NOMO-1 treated with DMSO at 0.1 percent for 48 hours (cell line): ENCODE measurements at regions not wholly inside any gene's neighbourhood (a gene's known extent, or its start where the extent isn't known, plus 50 kb on each side); places are given as distances from the start of the nearest gene placed in this dataset.

ENCODE experiments used
- DNase-seq: peaks from one replicate; lab custom pipeline; 2025; ENCODE audit not compliant: unreplicated experiment; lab: John Stamatoyannopoulos, UW

DNA sequence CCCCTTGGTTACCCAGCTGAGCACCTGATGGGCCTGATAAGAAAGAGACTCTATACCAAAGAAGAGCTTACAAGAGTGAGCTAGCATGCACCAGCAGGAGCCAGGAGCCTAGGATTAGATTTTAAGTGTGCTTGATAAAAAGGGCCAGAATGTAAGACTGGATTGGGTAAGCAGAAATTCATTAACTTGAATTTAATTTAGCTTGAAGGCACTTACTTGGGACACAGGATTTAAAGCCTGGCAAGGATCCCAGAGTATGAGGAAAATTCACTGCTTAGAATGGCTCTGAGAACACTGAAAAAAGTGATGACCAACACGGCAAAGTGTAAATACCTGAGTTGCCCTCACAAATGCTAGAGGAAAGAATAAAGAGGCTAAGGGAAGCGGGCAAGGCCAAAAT lies 91.3 kb upstream of the RBBP8 start:
- DNase-seq = no peak

GRCh38 chr18:22844190-22844589 lies 88.9 kb upstream of the RBBP8 start:
- DNase-seq = no peak

DNA sequence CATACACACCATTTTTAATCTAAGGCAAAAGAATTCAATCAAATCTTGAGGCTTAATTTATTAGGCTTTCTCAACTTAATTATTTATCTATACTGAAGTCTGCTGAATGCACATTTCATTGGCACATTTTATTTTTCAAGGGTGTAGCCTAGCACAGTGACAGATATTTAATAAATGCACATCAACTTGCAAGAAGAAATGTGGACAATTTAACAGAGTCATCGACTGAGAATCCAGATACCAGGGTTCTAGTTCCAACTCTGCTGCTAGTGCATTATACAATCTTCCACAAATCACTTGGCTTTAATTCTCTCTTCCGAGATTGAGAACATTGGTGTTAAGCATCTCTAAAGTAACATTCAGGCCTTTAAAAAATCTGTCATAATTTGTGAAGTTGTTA lies 88.5 kb upstream of the RBBP8 start:
- DNase-seq = no peak

DNA sequence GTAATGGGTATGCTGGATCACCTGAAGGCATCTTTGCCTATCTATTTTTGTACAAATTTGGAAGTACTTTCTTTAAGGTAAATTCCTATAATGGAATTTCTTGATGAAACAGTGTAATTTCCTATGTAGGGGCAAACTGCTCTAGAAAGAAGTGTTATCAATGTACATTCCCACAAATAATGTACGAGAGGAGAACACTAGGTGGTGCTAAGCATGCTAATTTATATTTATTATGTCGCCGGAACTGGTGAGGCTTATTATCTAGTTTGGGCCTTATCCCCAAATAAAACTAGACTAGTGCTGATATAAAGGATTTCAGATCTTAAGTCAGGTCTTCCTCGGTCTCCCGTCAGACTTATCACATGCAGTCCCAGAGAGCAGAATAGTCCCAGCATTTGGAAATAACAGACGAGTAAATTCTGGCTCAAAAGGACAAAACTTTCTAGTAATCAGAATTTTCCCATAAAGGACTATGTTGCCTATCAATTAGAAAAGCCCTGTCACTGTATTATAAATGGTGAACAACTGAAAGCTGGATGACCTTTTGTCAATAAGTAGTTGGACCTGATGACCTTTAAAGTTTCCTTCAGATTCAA lies 86.9 kb upstream of the RBBP8 start:
- no peak for DNase-seq

DNA sequence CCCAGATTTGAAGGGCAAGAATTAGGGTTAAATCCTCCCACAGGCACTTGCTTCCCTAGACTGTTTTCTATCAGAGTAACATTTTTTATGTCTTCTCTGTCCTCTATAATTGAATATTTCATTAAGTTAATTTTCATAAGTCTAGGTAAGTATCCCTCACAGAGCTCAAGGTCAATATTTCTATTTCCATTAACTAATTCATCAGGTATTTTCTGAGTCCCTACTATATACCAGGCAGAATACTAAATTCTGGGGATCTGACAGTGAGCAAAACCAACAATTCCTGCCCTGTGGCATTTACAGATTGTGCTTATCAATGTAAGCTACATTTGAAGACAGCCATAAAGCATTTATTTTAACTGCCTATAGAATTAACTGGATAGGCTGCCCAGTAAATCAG lies 86.4 kb upstream of the RBBP8 start:
- DNase-seq = no peak

DNA sequence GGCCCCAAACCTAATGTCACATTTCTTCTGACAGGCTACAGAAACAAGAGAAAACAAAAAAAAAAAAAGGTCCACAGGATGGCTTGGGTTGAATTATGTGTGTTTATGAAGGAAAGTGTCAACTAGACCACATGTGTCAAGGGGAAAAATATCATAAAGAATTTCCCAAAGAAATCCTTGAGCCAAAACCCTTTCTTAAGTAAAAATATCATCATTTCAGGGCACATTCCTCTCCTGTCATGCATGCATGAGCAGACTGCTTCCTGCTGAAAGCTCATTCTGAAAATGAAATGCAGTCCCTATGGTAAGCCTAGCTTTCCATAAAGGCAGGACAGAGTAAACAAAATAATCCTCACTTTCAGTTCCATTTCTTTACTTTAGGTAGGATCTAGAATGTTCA lies 85.7 kb upstream of the RBBP8 start:
- DNase-seq = no peak

DNA sequence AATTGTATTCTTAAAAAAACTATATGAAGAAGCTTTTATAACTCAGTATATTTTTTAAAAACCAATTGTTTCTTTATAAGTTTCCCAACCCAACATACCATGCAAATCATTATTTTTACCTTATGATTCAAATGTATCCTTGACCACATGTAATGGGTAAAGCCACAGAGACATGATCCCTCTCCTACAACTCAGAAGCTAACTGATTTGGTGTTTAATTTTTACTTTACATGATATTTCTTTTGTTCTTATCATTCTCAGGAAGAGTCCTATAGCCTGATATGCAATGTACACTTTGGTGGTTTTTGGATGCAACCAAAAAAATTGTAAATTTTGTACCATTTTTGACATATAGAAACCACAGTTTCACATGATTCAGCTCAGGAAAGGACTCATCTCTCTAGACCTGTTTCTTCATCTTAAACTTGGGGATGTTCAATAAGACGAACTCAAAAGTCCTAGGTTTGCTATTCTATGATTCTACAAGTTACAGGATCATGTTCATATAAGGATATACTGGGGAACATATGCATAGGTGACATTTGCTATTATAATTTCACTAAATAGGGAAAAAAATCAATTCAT lies 85.2 kb upstream of the RBBP8 start:
- DNase-seq = no peak

- no peak for DNase-seq
Observed at GRCh38 chr18:22848615-22849014, 84.5 kb upstream of the RBBP8 start.

DNA sequence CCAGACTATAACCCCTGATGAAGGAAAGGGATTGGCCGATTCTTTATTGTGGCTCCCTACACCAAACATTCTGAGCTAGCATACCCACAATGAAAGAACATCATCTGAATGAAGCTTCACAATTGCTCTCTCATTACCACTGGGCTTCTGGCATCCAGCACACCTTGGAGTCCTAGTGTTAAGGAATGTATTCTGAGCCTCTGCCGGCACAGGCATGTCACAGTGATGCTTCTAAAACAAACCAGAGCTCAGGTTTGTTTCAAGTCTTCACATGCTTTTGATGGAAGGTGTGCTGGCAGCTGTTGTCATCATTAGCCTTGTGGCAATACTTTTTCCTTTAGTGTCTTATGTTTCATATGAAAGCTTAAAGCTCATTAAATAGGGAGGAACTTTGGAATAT lies 76.3 kb upstream of the RBBP8 start:
- DNase-seq = no peak

GRCh38 chr18:22858121-22858520 lies 75.0 kb upstream of the RBBP8 start:
- DNase-seq = no peak

DNA sequence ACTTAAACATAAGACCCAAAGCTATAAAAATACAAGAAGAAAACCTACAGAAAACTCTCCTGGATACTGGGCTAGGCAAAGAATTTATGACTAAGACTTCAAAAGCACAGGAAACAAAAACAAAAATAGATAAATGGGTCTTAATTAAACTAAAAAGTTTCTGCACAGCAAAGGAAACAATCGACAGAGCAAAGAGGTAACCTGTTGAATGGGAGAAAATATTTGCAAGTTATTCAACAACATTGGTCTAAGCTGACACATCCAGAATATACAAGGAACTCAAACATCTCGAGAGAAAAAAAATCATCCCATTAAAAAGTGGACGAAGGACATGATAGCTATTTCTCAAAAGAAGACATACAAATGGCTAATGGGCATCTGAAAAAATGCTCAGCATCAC lies 72.3 kb upstream of the RBBP8 start:
- DNase-seq = no peak

- DNase-seq = no peak
Observed at GRCh38 chr18:22865354-22866116, 67.6 kb upstream of the RBBP8 start.

DNA sequence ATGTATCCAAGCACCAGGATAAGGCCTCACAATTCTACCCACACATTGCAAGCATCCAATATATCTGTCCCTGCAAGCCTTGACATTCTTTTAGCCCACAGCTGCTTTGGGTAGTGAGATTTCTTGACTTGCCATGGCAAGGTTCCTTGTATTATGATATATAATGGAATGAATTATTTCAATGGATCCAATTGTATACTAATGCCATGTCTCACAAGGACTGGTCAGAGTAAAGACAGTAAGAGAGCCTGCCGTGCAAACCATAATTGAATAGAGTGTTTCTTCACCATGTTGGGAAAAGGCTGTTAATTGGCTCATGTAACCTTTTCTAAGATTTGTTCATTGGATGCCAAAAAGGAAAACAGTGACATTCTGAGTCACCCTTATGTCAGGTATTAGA lies 64.3 kb upstream of the RBBP8 start:
- no peak for DNase-seq

DNA sequence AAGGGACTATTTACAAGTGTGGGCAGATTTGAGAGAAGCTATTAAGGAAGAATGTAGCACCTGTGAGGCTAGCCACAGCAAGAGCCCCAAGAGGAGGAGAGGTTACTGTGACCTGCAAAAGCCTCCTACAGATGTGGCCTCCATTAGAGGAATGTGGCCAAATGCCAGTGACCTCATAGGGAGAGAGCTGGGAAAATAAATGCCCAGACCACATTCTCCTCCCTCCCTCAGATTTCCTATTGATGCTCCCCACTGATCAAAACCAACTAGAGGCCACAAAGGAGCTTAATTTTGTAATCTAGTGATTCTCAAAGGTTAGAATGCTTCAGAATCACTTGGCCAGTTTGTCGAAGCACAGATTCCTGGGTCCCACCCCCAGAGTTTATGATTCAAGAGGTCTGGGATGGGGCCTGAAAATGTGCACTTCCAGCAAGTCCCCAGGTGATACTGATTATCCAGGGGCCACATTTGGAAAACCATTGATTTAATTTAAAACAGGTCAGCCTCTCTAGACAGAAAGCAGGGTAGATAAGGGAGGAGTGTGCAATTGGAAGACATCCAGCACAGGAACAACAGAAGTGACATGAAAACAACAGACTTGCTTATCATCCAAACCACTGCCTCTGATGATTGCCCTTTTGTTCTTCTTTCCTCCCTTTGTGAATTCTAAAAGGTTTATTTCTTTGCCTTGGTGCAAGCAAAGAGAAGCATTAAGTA lies 61.2 kb upstream of the RBBP8 start:
- no peak for DNase-seq

- no peak for DNase-seq
Observed at GRCh38 chr18:22872900-22873537, 60.1 kb upstream of the RBBP8 start.

DNA sequence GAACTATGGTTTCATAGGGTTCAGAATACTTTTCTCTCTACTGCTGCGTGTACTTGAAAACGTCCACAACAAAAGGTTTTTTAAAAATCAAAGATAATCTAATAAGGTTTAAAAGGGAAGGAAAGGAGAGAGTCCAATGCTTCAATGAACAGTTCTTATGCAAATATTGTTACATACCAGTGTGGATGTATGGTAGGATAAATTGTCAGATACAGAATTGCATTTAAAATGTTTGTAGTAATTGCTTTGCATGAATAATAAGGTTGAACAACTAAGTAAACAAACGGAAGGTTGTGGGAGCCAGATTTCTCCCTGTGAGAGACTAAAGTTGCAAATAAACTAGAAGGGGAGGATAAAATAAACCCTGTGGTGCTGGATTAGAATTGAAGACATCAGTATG lies 53.8 kb upstream of the RBBP8 start:
- DNase-seq = no peak

GRCh38 chr18:22882084-22882483 lies 51.0 kb upstream of the RBBP8 start:
- DNase-seq = no peak

DNA sequence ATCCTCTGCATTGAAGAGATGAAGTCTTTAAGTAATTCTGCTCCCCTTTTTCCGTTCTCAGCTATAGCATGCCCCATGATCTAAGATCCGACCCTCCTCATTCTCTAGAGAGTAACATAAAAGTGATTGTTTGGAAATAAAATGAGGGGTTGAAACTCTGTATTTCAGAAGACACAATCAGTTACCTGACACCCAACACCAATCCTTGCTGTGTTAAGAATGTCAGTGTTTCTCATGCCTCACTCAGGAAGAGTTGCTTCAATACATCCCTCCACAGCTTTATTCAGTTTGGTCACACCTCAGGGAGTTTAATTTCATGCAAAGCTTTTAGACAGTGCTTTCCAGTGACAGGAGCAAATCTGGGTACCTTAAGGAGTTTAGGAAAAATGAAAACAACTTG lies 49.9 kb upstream of the RBBP8 start:
- no peak for DNase-seq
